Ovary (tissue), 7 donors: ENCODE measurements at regions not wholly inside any gene's neighbourhood (a gene's known extent, or its start where the extent isn't known, plus 50 kb on each side); places are given as distances from the start of the nearest gene placed in this dataset.

Experiments
- DNase-seq, 5 donors: peaks; one replicate each; pipeline ENCODE4 v3.0.0-alpha.2; 2019 to 2020
- H3K27ac ChIP-seq, 2 donors: fragments of 200-600 bp; one replicate each; pipeline versions ENCODE4 v1.5.1 to v1.8.0; 2019 to 2022
- H3K27me3 ChIP-seq: fragments of 200-600 bp; one replicate; pipeline ENCODE4 v1.8.0; 2022
- H3K36me3 ChIP-seq: fragments of 200-600 bp; sonication (generic); one replicate; pipeline ENCODE4 v1.5.1; 2019
- H3K4me1 ChIP-seq: one replicate; pipeline ENCODE4 v1.8.1; 2013; ENCODE audit warnings: mild to moderate bottlenecking, moderate library complexity; ENCODE audit not compliant: insufficient read depth
- H3K4me3 ChIP-seq: fragments of 200-600 bp; sonication (generic); one replicate; pipeline ENCODE4 v1.5.1; 2017
- H3K9me3 ChIP-seq, 2 donors: fragments of 200-600 bp in 1 of 2; sonication (generic) in 1 of 2; one replicate each; pipeline versions ENCODE4 v1.5.1 to v1.8.1; 2013 to 2019; ENCODE audit warnings: mild to moderate bottlenecking in 1 of 2, moderate library complexity in 1 of 2
- CTCF ChIP-seq, 3 donors: fragments of 450-650 bp in 2 of 3; fragments of 200-600 bp in 1 of 3; IDR thresholded peaks; one replicate each; pipeline versions ENCODE4 v1.5.1 to v1.8.0; 2016 to 2022; ENCODE audit warnings: antibody characterized with exemption in 3 of 3, mild to moderate bottlenecking in 1 of 3
- EP300 ChIP-seq: sonication (generic); formaldehyde crosslinking; IDR thresholded peaks from one replicate; pipeline ENCODE4 v1.6.1; 2017; ENCODE audit warnings: antibody characterized with exemption
- POLR2A ChIP-seq: fragments of 450-650 bp; IDR thresholded peaks from one replicate; pipeline ENCODE4 v1.6.1; 2017; ENCODE audit warnings: antibody characterized with exemption, mild to moderate bottlenecking, moderate library complexity
- WGBS, 3 donors: extraction: QIAGEN DNeasy Blood & Tissue Kit in 1 of 3; methylation state at CpG; one replicate each; pipeline versions ENCODE4 v1.1.5 to v1.1.7; 2013 to 2017; 5-methylcytosine and 5-hydroxymethylcytosine counted together
- intact Hi-C, 4 donors: fragments of 100-400 bp; cut with DNase I; formaldehyde crosslinking; loops; one replicate each; pipeline versions ENCODE4 v1.11.0 to v1.15.1; 2022 to 2023
- donor health status: DM: no; HTN: no; CAD: no; lungs with moderate emphysema.
- donor health status: DM: no; HTN: no; CAD: no.
- donor health status: Bipolar disorder and iron deficiency.
- donor health status: DM: no; HTN: no; CAD: no.
- donor health status: DM: yes; HTN: yes; CAD: no.

GRCh38 chr12:91986084-91986483 lies 159.6 kb downstream of the BTG1 start:
- TF ChIP-seq CTCF (IDR thresholded peaks at IDR 0.05) = no peak
- no peak for TF ChIP-seq POLR2A
- no peak for TF ChIP-seq EP300
- intact Hi-C loops = no loop called here
- DNase-seq = no peak
- Histone ChIP-seq H3K4me1 (no peaks in the 10 kb centered on the region), H3K4me3 (no peak overlapping the region), H3K9me3 (no peaks in the 10 kb centered on the region), H3K27ac (no peak overlapping the region), H3K36me3 (no peaks in the 10 kb centered on the region), H3K27me3 (no peaks in the 10 kb centered on the region)
- WGBS, 3 donors = 83 to 93% (median 87%) methylated on average over 2 of the region's 2 CpGs

DNA sequence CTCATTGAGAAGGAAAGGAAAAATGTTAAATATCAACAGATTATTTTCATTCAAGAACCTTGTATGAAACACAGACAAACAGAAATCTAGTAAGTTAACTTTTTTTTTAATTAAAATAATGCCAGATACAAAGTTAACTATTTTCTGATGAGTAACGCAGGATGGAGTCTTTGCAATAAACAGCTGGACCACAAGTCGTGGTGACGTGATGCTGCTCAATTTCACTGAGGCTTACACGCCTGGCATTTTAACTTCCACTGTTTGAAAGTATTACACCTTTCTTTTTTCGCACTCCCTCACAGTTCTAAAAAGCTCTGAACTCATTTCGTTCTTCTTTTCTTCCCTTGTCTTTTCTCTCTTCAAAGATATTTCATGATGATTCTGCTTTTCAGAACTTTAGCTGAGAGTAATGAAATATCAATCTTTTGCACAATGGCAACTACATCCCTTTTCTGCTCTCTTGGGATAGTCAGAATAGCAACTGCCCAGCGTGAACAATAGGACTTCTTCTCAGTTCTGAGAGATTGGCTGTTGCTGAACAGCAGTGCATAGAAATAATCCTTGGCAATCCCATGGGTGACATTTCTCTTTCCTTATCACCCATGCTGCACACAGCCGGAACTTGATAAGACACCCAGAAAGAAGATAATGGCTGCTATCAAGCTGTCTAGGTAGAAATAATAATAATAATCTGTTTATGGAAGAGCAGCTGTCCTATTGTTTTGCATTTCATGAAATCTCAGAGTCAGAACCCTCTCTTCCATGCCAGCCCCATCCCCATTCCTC lies 160.5 kb downstream of the BTG1 start:
- DNase-seq = no peak
- H3K27me3 ChIP-seq = no peaks in the 10 kb centered on the region
- no peaks in the 10 kb centered on the region for H3K9me3 ChIP-seq
- H3K4me3 ChIP-seq = no peak overlapping the region
- WGBS, 3 donors = 33 to 39% (median 35%) methylated on average over 8 of the region's 8 CpGs
- intact Hi-C loops = no loop called here
- H3K27ac ChIP-seq = no peak overlapping the region
- H3K4me1 ChIP-seq = no peaks in the 10 kb centered on the region
- TF ChIP-seq POLR2A (no peak), CTCF (IDR thresholded peaks at IDR 0.05) (no peak), EP300 (no peak)
- H3K36me3 ChIP-seq = no peaks in the 10 kb centered on the region

DNA sequence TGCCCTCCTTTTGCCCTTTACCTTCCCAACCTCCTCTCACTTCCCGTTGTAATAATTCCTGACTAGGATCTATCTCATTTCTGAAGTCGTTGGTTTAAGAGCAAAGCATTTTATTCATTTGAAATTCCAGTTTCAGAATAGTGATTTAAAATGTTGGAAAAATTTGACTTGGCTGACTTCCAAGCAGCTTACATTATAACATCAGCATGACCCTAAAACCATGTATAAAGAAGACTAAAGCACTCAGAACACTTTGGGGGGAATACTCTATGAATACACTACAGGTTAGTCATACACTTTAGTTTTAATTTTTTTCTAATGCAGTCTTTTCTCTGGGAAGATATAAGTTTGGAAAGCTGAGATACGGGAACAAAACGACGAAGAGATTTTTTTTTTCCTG lies 161.1 kb downstream of the BTG1 start:
- 11 to 14% (median 12%) methylated on average over 5 of the region's 5 CpGs for WGBS, 3 donors

DNA sequence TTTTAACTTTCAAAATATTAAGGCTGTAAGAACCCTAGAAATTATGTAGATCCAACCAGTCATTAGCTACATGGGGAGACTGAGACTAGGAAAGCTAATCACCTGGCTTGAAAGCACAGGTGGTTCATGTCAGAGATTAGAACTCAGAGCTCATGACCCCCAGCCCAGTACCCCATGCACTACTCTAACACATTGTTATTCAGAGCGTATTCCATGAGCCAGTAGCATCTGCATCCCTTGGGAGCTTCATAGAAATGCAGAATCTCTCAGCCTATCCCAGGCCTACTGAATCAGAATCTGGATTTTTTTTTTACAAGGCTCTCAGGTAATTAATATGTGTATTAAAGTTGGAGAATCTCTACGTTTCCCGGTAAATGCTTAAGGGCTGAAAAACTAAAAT lies 161.7 kb downstream of the BTG1 start:
- Histone ChIP-seq H3K27ac (no peak overlapping the region), H3K4me1 (no peaks in the 10 kb centered on the region), H3K9me3 (no peaks in the 10 kb centered on the region), H3K36me3 (no peaks in the 10 kb centered on the region), H3K4me3 (no peak overlapping the region), H3K27me3 (no peaks in the 10 kb centered on the region)
- WGBS, 3 donors = 75 to 78% (median 75%) methylated on average over 3 of the region's 3 CpGs
- DNase-seq = no peak
- TF ChIP-seq CTCF (IDR thresholded peaks at IDR 0.05) = no peak
- no peak for TF ChIP-seq EP300
- TF ChIP-seq POLR2A = no peak
- intact Hi-C loops = no loop called here

More for the DNA sequence above, 161.1 kb downstream of the BTG1 start:
- Histone ChIP-seq H3K9me3 (no peaks in the 10 kb centered on the region), H3K27me3 (no peaks in the 10 kb centered on the region), H3K4me1 (no peaks in the 10 kb centered on the region), H3K4me3 (no peak overlapping the region), H3K36me3 (no peaks in the 10 kb centered on the region), H3K27ac (no peak overlapping the region)
- TF ChIP-seq POLR2A (no peak), EP300 (no peak), CTCF (IDR thresholded peaks at IDR 0.05) (no peak)
- DNase-seq = no peak
- intact Hi-C loops = no loop called here
